KMS-11 (cell line): ENCODE measurements at regions not wholly inside any gene's neighbourhood (a gene's known extent, or its start where the extent isn't known, plus 50 kb on each side); places are given as distances from the start of the nearest gene placed in this dataset.

Source experiments
- H2AFZ ChIP-seq: fragments of 200-600 bp; sonication (generic); 2 replicates; pipeline ENCODE4 v1.6.1; 2016; ENCODE audit warnings: antibody characterized with exemption, mixed run types, low read depth
- H3K27ac ChIP-seq: fragments of 200-600 bp; sonication (generic); 2 replicates; pipeline ENCODE4 v1.6.1; 2016; ENCODE audit warnings: mild to moderate bottlenecking, mixed run types
- H3K27me3 ChIP-seq: fragments of 200-600 bp; sonication (generic); 2 replicates; pipeline ENCODE4 v1.6.1; 2017; ENCODE audit warnings: mild to moderate bottlenecking, low read depth, mixed run types, moderate library complexity; ENCODE audit not compliant: insufficient read depth
- H3K36me3 ChIP-seq: fragments of 200-600 bp; sonication (generic); 2 replicates; pipeline ENCODE4 v1.6.1; 2017; ENCODE audit warnings: mild to moderate bottlenecking, mixed run types; ENCODE audit not compliant: insufficient read depth
- H3K4me1 ChIP-seq: fragments of 200-600 bp; sonication (generic); 2 replicates; pipeline ENCODE4 v1.6.1; 2016; ENCODE audit warnings: mild to moderate bottlenecking, low read depth, mixed run types; ENCODE audit not compliant: poor library complexity, severe bottlenecking
- H3K4me2 ChIP-seq: fragments of 200-600 bp; sonication (generic); 2 replicates; pipeline ENCODE4 v1.7.0; 2016; ENCODE audit warnings: mild to moderate bottlenecking, mixed run types
- H3K4me3 ChIP-seq: fragments of 200-600 bp; sonication (generic); IDR thresholded peaks from 2 replicates; pipeline ENCODE4 v1.6.1; 2017; ENCODE audit warnings: low read depth, low read length, mixed read lengths; ENCODE audit not compliant: insufficient read depth
- H3K79me2 ChIP-seq: fragments of 200-600 bp; sonication (generic); 2 replicates; pipeline ENCODE4 v1.6.1; 2016; ENCODE audit warnings: low read depth, mixed run types; ENCODE audit not compliant: insufficient read depth
- H3K9ac ChIP-seq: fragments of 200-600 bp; sonication (generic); 2 replicates; pipeline ENCODE4 v1.6.1; 2016; ENCODE audit warnings: mild to moderate bottlenecking, mixed run types
- H4K20me1 ChIP-seq: fragments of 200-600 bp; sonication (generic); 2 replicates; pipeline ENCODE4 v1.6.1; 2016; ENCODE audit warnings: mild to moderate bottlenecking, mixed run types; ENCODE audit not compliant: insufficient read depth
- TF ChIP-seq, protein P1 (sequence below): fragments of 200-600 bp; sonication (generic); conservative IDR thresholded peaks from 2 replicates; pipeline ENCODE4 v1.6.1; 2017; ENCODE audit warnings: low read depth, mild to moderate bottlenecking, antibody characterized with exemption, low read length, moderate library complexity, mixed read lengths

DNA sequence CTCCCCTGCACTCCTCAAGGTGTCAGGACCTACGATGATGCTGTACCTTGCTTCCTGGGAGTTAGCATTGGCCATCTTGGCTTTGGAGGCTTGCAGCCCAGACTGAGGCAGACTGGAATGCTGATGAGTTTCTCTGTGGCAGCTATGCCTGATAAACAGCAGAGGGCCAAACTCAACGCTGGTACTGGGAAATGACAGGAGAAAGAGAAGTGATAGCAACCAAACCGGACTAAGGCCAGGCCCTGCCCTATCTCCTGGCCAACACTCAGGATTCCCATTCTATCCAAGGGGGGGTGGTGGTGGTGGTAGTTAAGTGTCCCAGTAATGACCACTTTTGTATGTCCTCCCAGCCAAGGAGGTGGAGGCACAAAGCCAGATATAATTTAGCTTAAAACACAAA lies 90.0 kb upstream of the DTNBP1 start:
- no peak overlapping the region for H3K27ac ChIP-seq
- H3K4me2 ChIP-seq: no peak overlapping the region
- TF ChIP-seq, protein P1, sequence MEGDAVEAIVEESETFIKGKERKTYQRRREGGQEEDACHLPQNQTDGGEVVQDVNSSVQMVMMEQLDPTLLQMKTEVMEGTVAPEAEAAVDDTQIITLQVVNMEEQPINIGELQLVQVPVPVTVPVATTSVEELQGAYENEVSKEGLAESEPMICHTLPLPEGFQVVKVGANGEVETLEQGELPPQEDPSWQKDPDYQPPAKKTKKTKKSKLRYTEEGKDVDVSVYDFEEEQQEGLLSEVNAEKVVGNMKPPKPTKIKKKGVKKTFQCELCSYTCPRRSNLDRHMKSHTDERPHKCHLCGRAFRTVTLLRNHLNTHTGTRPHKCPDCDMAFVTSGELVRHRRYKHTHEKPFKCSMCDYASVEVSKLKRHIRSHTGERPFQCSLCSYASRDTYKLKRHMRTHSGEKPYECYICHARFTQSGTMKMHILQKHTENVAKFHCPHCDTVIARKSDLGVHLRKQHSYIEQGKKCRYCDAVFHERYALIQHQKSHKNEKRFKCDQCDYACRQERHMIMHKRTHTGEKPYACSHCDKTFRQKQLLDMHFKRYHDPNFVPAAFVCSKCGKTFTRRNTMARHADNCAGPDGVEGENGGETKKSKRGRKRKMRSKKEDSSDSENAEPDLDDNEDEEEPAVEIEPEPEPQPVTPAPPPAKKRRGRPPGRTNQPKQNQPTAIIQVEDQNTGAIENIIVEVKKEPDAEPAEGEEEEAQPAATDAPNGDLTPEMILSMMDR: no peak
- no peak overlapping the region for H3K9ac ChIP-seq
- no peaks in the 10 kb centered on the region for H3K79me2 ChIP-seq
- H3K4me1 ChIP-seq: no peaks in the 10 kb centered on the region
- no peak overlapping the region for H3K4me3 ChIP-seq
- H3K27me3 ChIP-seq: no peaks in the 10 kb centered on the region
- H4K20me1 ChIP-seq: no peaks in the 10 kb centered on the region
- no peaks in the 10 kb centered on the region for H3K36me3 ChIP-seq
- H2AFZ ChIP-seq: no peak overlapping the region

DNA sequence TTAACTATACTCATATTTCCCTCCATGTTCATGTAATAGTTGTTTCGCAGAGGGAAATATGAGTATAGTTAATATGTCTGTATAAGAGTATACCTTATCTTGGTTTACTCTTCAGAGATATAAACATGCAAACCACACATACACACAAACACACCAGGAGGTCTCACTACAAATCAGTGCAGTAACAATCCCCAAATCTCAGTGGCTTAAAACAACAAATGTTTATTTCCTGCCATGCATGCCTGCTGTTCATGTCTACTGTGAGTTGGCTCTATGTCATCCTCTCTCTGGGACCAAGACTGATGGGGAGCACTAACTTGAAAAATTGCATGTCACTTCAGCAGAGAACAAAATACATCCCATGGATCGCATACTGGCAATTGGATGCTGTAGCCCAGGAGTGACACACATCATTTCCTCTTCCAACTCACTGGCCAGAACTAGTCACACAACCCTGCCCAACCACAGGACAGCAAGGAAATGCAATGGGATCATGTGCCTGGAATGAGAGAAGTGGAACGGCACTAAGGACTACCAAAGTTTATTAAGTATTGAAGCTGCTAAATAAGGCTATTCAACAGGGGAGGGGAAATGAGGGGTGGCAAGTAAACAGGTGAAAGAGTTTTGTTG lies 89.0 kb upstream of the DTNBP1 start:
- no peak overlapping the region for H3K27ac ChIP-seq
- H2AFZ ChIP-seq: no peak overlapping the region
- H3K4me2 ChIP-seq: no peak overlapping the region
- no peaks in the 10 kb centered on the region for H3K36me3 ChIP-seq
- H3K79me2 ChIP-seq: no peaks in the 10 kb centered on the region
- H4K20me1 ChIP-seq: no peaks in the 10 kb centered on the region
- TF ChIP-seq, protein P1: no peak
- H3K27me3 ChIP-seq: no peaks in the 10 kb centered on the region
- no peaks in the 10 kb centered on the region for H3K4me1 ChIP-seq
- H3K9ac ChIP-seq: no peak overlapping the region
- H3K4me3 ChIP-seq: no peak overlapping the region

DNA sequence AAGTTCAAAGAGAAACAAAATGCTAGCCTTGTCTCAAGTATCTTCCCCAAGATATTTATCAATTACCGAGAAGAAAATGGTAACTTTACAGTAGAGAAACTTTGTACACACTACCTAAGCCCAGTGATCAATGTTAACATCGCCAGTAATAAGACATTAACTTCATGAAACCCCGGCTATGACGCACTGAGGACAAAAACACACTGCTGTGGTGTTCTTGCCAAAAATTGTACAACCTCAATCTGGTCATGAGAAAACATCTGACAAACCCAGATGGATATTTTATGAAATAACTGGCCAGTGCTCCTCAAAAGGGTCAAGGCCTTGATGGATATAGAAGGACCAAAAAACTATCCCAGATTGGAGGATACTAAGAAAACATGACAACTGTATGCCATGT lies 85.5 kb upstream of the DTNBP1 start:
- H3K4me2 ChIP-seq: no peak overlapping the region
- H2AFZ ChIP-seq: no peak overlapping the region
- no peak overlapping the region for H3K4me3 ChIP-seq
- H3K27me3 ChIP-seq: no peaks in the 10 kb centered on the region
- no peaks in the 10 kb centered on the region for H3K4me1 ChIP-seq
- H3K79me2 ChIP-seq: no peaks in the 10 kb centered on the region
- H3K36me3 ChIP-seq: no peaks in the 10 kb centered on the region
- H3K9ac ChIP-seq: no peak overlapping the region
- TF ChIP-seq, protein P1: no peak
- no peaks in the 10 kb centered on the region for H4K20me1 ChIP-seq
- no peak overlapping the region for H3K27ac ChIP-seq

DNA sequence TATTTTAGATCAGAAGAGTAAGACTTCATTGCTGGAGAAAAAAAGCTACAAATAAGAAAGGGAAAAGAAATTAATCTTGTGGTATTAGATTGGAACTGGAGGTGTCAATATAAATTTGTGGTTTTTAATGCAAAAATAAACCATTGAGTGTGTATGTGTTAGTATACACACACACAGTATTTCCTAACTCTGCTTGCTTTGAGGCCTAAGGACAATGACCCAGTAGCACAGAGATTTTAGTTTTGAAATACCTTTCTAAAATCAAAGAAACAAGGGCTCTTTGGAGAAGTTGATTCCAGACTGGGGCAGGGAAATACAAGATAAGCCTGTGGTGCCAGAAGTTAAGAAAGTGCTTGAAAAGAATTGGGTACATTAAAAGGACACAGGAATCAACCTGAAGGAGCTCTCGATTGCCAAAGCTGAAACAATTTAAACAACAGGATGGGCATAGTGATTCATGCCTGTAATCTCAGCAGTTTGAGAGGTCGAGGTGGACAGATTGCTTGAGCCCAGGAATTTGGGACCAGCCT lies 84.6 kb upstream of the DTNBP1 start:
- Histone ChIP-seq H3K4me2 (no peak overlapping the region), H3K27me3 (no peaks in the 10 kb centered on the region), H2AFZ (no peak overlapping the region), H3K9ac (no peak overlapping the region), H3K36me3 (no peaks in the 10 kb centered on the region), H4K20me1 (no peaks in the 10 kb centered on the region), H3K27ac (no peak overlapping the region), H3K79me2 (no peaks in the 10 kb centered on the region), H3K4me3 (no peak overlapping the region), H3K4me1 (no peaks in the 10 kb centered on the region)
- TF ChIP-seq, protein P1: no peak
